Type B pancreatic cell (in vitro differentiated cells): ENCODE measurements at regions not wholly inside any gene's neighbourhood (a gene's known extent, or its start where the extent isn't known, plus 50 kb on each side); places are given as distances from the start of the nearest gene placed in this dataset.

Experiments used
- DNase-seq: peaks from one replicate; pipeline ENCODE4 v3.0.0; 2021; ENCODE audit warnings: mixed read lengths; ENCODE audit not compliant: unreplicated experiment; ENCODE audit errors: extremely low spot score
- H3K27ac Mint-ChIP-seq: 2 replicates; pipeline ENCODE4 v1.8.0; 2021; ENCODE audit warnings: mild to moderate bottlenecking, mixed read lengths
- H3K27me3 Mint-ChIP-seq: 2 replicates; pipeline ENCODE4 v1.8.0; 2021; ENCODE audit warnings: mixed read lengths
- H3K36me3 Mint-ChIP-seq: 2 replicates; pipeline ENCODE4 v1.8.0; 2021; ENCODE audit warnings: mixed read lengths
- H3K4me1 Mint-ChIP-seq: one replicate; pipeline ENCODE4 v1.8.0; 2021; ENCODE audit warnings: mixed read lengths; ENCODE audit not compliant: unreplicated experiment
- H3K4me3 Mint-ChIP-seq: 2 replicates; pipeline ENCODE4 v1.8.0; 2021; ENCODE audit warnings: mild to moderate bottlenecking, mixed read lengths
- H3K9me3 Mint-ChIP-seq: 2 replicates; pipeline ENCODE4 v1.8.0; 2021; ENCODE audit warnings: mixed read lengths
- TF ChIP-seq, protein P1 (sequence below): fragments of 200-600 bp; sonication (generic); conservative IDR thresholded peaks from 2 replicates; pipeline ENCODE4 v1.5.0; 2021; ENCODE audit warnings: antibody characterized with exemption, mild to moderate bottlenecking

- no peak overlapping the region for H3K27ac Mint-ChIP-seq
- H3K27me3 Mint-ChIP-seq = peaks cover 6% of the 10 kb centered on the region
- H3K9me3 Mint-ChIP-seq = no peaks in the 10 kb centered on the region
- no peak for DNase-seq
- H3K36me3 Mint-ChIP-seq = peaks cover 3% of the 10 kb centered on the region
- TF ChIP-seq, protein P1, sequence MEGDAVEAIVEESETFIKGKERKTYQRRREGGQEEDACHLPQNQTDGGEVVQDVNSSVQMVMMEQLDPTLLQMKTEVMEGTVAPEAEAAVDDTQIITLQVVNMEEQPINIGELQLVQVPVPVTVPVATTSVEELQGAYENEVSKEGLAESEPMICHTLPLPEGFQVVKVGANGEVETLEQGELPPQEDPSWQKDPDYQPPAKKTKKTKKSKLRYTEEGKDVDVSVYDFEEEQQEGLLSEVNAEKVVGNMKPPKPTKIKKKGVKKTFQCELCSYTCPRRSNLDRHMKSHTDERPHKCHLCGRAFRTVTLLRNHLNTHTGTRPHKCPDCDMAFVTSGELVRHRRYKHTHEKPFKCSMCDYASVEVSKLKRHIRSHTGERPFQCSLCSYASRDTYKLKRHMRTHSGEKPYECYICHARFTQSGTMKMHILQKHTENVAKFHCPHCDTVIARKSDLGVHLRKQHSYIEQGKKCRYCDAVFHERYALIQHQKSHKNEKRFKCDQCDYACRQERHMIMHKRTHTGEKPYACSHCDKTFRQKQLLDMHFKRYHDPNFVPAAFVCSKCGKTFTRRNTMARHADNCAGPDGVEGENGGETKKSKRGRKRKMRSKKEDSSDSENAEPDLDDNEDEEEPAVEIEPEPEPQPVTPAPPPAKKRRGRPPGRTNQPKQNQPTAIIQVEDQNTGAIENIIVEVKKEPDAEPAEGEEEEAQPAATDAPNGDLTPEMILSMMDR = no peak
- H3K4me3 Mint-ChIP-seq = no peak overlapping the region
- H3K4me1 Mint-ChIP-seq = peaks cover 6% of the 10 kb centered on the region
These were observed 92.7 kb upstream of the CFAP20DC start for GRCh38 chr3:59142556-59142955.

- Mint-ChIP-seq H3K4me3 (no peak overlapping the region), H3K27me3 (peaks cover 6% of the 10 kb centered on the region), H3K9me3 (no peaks in the 10 kb centered on the region), H3K4me1 (peaks cover 6% of the 10 kb centered on the region), H3K27ac (no peak overlapping the region), H3K36me3 (peaks cover 3% of the 10 kb centered on the region)
- TF ChIP-seq, protein P1 = no peak
- no peak for DNase-seq
These were observed 89.1 kb upstream of the CFAP20DC start for GRCh38 chr3:59138966-59139365.

DNA sequence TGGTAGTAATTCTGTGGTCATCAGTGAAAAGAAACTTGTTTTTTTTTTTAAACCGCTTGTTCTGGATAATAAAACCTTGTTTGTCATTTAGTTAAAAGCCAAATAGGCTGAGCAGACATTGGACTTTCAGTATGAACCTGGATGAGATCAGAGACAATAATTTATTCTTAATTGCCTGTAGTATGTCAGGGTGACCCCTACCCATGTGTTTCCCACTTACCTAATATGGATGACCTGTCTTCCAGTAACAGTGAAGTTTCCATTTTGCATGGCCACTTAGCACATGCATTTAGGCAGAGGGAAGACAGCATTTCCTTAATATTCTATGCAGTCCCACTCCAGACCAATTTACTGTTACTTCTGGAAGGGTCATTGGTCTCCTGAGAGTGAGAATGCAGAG is 87.6 kb upstream of the CFAP20DC start:
- no peak overlapping the region for H3K27ac Mint-ChIP-seq
- no peaks in the 10 kb centered on the region for H3K36me3 Mint-ChIP-seq
- TF ChIP-seq, protein P1 = no peak
- H3K4me1 Mint-ChIP-seq = peaks cover 2% of the 10 kb centered on the region
- no peak for DNase-seq
- peaks cover 3% of the 10 kb centered on the region for H3K27me3 Mint-ChIP-seq
- no peak overlapping the region for H3K4me3 Mint-ChIP-seq
- no peaks in the 10 kb centered on the region for H3K9me3 Mint-ChIP-seq

- no peaks in the 10 kb centered on the region for H3K36me3 Mint-ChIP-seq
- H3K4me1 Mint-ChIP-seq = no peaks in the 10 kb centered on the region
- no peaks in the 10 kb centered on the region for H3K9me3 Mint-ChIP-seq
- H3K4me3 Mint-ChIP-seq = no peak overlapping the region
- no peak overlapping the region for H3K27ac Mint-ChIP-seq
- TF ChIP-seq, protein P1 = no peak
- no peak for DNase-seq
- H3K27me3 Mint-ChIP-seq = peaks cover under 1% of the 10 kb centered on the region
These were observed 86.3 kb upstream of the CFAP20DC start for GRCh38 chr3:59136081-59136480.

DNA sequence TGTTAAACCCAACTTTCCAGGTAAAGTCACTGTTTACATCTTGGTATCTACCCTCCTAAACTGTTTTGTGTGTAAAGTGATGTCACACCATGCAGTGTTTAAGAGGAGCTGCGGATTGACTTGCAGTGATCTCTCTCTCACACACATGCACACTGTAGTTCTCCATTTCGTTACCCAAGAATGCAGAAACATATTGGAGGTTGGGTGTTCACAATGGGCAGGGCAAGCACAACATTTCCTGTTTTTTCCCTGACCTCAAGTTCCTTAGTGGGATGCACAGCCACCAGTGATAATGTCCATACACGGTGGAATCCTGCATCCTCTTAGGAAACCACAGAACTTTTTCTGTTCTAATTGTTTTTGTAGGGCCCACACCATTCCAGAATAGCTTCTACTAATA is 85.3 kb upstream of the CFAP20DC start:
- Mint-ChIP-seq H3K4me3 (no peak overlapping the region), H3K27me3 (no peaks in the 10 kb centered on the region), H3K36me3 (no peaks in the 10 kb centered on the region), H3K27ac (no peak overlapping the region), H3K4me1 (no peaks in the 10 kb centered on the region), H3K9me3 (no peaks in the 10 kb centered on the region)
- DNase-seq = no peak
- TF ChIP-seq, protein P1 = no peak

GRCh38 chr3:59133311-59133710 is 83.5 kb upstream of the CFAP20DC start:
- Mint-ChIP-seq H3K27me3 (no peaks in the 10 kb centered on the region), H3K4me3 (no peak overlapping the region), H3K36me3 (no peaks in the 10 kb centered on the region), H3K27ac (no peak overlapping the region), H3K9me3 (no peaks in the 10 kb centered on the region), H3K4me1 (peaks cover 10% of the 10 kb centered on the region)
- no peak for DNase-seq
- TF ChIP-seq, protein P1 = no peak
